HG03066 (cell line): ENCODE measurements at regions not wholly inside any gene's neighbourhood (a gene's known extent, or its start where the extent isn't known, plus 50 kb on each side); places are given as distances from the start of the nearest gene placed in this dataset.

Experiments
- ATAC-seq: cut with Tn5 transposase; IDR thresholded peaks from one replicate; pipeline ENCODE4 v1.9.1; 2021; ENCODE audit warnings: low read depth; ENCODE audit not compliant: unreplicated experiment

GRCh38 chr5:28226407-28226806, 1188.0 kb upstream of the CDH9 start:
- ATAC-seq: no peak

- ATAC-seq: no peak
Measured at GRCh38 chr5:28219539-28219938, 1181.2 kb upstream of the CDH9 start.

- ATAC-seq: no peak
Measured at GRCh38 chr5:28217695-28218094, 1179.3 kb upstream of the CDH9 start.

DNA sequence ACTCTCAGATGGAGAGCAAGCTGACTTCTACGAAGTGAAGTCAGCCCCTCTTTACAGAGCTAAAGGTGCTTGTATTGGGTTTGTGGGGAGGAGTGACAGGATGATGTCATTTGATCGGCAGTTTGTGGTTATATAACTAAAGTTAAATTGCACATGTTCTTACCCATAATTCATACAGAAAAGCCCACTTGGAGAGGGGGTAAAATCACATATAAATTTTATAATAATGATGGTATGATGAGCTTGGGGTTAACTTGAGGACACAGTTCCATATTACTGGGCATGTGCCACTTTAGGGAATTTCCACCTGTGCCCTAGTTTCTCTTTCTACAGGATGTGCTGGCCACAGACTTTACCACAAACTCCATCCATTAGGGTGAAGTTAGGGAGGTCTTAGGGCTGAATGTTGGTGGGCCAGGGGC, 1178.6 kb upstream of the CDH9 start:
- ATAC-seq: no peak

GRCh38 chr5:28215091-28215490, 1176.7 kb upstream of the CDH9 start:
- ATAC-seq: no peak

DNA sequence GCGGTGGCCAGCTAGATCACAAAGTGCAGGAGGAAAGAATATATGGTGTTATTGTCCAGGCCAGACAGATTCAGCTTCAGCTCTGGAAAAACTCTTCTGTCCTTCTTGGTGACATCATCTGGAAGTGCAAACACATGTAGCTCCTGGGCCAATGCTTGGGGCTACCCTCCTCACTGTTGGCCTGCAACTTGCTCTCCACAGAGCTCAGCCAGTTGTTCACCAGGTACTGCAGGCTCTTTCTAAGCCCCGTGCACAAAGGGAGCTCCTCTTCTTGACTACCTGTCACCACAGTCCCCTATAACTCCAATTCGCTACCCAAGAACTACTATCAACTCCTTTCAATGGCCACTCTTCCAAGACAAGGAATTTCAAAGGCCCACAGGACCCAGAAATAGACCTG, 1175.9 kb upstream of the CDH9 start:
- no peak for ATAC-seq

- no peak for ATAC-seq
Measured at GRCh38 chr5:28208356-28208755, 1170.0 kb upstream of the CDH9 start.

DNA sequence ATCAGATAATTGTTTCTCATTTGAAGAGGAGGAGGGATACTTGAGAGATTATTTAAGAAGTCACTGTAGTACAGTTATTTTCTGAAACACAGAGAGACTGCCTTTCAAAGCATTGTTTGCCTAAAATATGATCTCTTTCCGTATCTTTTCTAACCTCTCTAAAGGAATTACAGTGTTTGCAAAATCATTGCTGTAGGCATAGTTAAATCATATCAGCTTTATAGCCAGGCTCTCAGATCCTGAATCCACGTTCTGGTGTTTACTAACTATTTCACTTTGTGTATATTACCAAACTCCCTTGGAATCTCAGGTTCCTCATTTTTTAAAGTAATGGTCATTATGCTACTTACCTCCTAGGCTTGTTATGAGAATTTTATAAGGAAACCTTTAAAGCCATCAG, 1151.6 kb upstream of the CDH9 start:
- no peak for ATAC-seq

- no peak for ATAC-seq
Measured at GRCh38 chr5:28174691-28175090, 1136.3 kb upstream of the CDH9 start.

DNA sequence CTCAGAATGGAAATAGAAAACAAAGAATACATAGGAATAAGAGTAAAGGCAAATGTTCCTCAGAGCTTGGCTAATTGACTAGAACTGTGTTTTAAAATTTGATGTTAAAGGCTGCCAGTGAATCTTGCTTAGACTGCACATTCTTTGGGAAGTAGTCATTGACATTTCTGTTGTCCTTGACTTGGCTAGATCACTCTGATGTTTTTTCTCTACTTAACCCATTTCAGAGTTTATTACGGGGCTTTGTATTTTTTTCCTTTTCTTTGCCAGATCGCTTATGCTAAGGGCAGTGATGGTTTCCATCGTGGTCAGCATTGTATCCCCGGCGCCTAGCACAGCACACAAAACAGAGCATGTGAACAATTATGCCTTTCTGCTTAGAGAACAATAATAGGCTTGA, 1126.7 kb upstream of the CDH9 start:
- ATAC-seq: no peak

- no peak for ATAC-seq
Measured at GRCh38 chr5:28164568-28164967, 1126.2 kb upstream of the CDH9 start.

DNA sequence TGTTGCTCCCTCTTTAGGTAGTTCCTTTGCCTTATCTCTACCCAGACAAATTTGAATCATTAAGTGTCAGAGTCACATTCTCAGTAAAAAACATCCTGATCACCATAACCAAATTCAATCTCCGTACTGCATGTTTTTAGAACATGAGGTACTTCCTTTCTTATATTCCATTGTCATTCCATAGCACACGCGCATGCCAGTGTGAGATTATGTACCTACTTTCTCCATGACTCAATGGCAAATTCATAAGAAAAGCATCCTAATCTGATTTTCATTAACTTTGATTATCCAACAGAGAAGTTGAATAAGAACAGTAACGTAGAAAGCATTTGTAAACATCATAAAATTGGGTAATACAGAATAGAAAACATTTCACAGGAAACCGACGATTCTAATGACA, 1118.6 kb upstream of the CDH9 start:
- no peak for ATAC-seq

GRCh38 chr5:28143519-28143918, 1105.1 kb upstream of the CDH9 start:
- no peak for ATAC-seq

GRCh38 chr5:28132151-28132550, 1093.8 kb upstream of the CDH9 start:
- no peak for ATAC-seq

DNA sequence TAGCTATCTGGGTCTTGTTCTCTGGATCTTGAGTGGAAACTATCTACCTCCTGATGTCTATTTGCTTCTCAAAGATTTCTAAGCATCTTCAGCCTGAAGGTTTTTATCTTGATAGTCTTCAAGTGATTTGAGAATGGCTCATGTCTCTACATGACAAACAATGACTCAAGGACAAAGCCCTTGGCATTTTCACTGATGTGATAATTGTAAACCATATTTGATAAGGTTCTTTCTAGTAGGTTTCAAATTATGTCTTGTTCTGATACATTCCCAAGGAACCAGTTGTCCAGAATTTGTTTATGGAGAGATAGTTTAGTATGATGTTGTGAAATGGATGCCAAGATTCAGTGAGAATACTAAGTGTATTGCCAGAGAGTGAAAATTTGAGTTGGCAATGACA, 1079.3 kb upstream of the CDH9 start:
- no peak for ATAC-seq

DNA sequence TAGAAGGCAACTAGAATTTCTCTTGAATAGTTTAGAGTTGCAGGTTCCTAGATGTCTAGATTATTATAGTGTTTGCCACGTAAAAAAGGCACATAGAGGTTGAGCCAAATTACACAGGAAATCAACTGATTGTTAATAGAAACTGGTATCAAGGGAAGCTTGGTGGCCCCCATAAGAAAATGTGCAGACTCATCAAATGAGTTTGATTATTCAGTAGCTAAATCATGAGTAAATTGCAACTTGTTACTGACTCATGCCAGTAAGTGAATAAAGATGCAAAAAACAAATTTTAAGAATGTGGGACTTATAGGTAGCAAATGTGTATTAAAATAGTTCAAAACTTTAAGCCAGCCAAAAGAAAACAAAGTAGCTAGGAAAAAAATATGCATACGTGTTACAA, 1078.9 kb upstream of the CDH9 start:
- no peak for ATAC-seq

GRCh38 chr5:28110781-28111180, 1072.4 kb upstream of the CDH9 start:
- no peak for ATAC-seq

DNA sequence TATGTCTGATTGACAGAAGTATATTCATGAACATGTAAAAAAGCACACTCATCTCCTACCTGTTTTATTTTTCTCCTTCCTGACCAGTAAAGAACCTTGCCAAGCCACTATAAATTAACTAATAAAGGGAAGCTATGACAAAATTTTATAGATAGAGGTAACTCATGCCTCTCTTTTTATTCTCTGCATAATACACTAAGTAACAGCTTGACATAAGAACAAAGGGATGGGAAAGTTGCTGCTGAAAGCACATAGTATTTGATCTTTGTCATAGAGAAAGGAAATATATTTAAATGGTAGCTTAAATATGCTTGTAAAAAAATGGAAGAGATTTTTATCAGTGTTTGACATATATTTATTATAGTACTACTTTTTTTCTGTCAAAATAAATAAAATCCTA, 1065.7 kb upstream of the CDH9 start:
- ATAC-seq: no peak

DNA sequence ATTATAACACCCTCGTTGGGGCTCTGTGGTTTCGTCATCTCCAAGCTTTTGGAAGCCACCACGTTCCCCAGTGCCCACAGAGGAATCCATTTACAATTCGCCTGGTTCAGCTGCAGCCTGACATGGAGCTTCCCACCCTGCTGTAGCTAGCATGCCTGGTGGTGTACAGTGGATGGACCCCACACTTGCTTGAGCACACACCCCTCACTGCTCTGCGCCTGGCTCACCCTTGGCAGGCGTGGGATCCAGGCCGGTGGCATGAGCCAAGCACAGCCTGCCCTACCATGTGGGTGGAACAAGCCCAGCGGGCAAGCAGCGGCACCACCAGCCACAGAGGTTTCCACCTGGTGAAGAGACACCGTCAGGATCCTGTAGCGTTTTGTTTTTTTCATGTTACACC, 1045.7 kb upstream of the CDH9 start:
- no peak for ATAC-seq

DNA sequence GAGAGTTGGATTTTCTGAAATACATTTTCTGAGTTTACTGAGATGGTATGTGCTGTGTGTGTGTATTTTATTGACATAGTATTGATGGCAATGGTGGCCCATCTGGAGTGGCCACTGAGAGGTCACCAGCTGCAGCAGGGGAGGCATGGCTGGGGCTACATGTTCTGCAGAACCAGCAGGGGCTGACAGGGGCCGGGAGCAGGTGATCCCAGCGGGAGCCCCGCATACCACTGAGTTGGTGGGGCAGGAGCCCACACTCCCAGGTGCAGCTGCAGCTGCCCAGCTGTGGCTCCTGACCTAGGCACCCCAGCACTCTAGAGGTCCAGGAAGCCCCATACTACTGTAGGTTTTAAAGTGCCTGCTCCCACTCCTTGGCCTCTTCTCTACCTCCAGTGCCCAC, 1044.2 kb upstream of the CDH9 start:
- ATAC-seq: no peak

DNA sequence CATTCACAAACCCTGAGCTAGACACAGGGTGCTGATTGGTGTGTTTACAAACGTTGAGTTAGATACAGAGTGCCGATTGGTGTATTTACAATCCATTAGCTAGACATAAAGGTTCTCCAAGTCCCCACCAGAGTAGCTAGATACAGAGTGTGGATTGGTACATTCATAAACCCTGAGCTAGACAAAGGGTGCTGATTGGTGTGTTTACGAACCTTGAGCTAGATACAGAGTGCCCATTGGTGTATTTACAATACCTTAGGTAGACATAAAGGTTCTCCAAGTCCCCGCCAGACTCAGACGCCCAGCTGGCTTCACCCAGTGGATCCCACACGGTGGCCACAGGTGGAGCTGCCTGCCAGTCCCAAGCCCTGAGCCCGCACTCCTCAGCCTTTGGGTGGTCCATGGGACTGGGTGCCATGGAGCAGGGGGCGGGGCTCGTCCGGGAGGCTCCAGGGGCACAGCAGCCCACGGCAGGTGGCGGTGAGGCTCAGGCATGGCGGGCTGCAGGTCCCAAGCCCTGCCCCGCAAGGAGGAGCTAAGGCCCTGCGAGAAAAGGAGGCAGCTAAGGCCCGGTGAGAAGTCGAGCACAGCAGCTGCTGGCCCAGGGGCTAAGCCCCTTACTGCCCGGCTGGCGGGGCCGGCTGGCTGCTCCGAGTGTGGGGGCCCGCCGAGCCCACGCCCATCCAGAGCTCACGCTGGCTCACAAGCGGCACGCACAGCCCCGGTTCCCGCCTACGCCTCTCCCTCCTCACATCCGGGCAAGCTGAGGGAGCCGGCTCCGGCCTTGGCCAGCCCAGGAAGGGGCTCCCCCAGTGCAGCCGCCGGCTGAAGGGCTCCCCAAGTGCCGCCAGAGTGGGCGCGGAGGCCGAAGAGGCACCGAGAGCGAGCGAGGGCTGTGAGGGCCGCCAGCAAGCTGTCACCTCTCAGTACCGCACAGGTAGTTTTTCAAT, 1039.2 kb upstream of the CDH9 start:
- no peak for ATAC-seq

- no peak for ATAC-seq
Measured at GRCh38 chr5:28066856-28067255, 1028.5 kb upstream of the CDH9 start.

- ATAC-seq: no peak
Measured at GRCh38 chr5:28065656-28066055, 1027.3 kb upstream of the CDH9 start.
